Mammary epithelial cell (primary cell): ENCODE measurements at regions not wholly inside any gene's neighbourhood (a gene's known extent, or its start where the extent isn't known, plus 50 kb on each side); places are given as distances from the start of the nearest gene placed in this dataset.

ENCODE experiments used
- EZH2 ChIP-seq: IDR thresholded peaks from 2 replicates; pipeline ENCODE4 v1.6.1; 2012; ENCODE audit warnings: low read length, inconsistent platforms, borderline replicate concordance
- TF ChIP-seq, protein P1 (sequence below), 2 donors: IDR thresholded peaks in 1 of 2; conservative IDR thresholded peaks in 1 of 2; 2 replicates each; pipeline ENCODE4 v1.5.1; 2011 to 2012; ENCODE audit warnings: inconsistent platforms in 2 of 2, low read length in 2 of 2, mild to moderate bottlenecking in 2 of 2, control low read depth in 1 of 2, low read depth in 1 of 2; ENCODE audit not compliant: insufficient read depth in 1 of 2; ENCODE audit errors: extremely low read depth in 1 of 2

DNA sequence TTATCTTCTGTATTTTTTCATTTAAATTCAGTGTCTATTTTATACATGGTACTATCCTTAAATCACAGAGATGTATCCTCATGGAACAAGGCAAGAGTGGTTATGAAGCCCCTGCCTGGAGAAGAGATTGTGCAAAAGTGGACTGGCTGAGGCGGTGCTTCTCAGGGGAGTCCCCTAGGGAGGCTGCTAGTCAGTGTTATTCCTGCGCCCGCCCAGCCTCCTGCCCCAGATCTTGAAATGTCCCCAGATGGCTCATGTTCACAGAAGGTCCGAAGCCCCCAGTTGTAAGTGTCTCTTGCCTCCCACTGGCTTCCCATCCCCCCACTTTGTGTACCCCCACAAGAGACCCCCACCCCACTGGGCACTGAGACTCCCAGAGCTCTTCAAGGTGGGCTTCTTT is 366.9 kb downstream of the TNS3 start:
- TF ChIP-seq, protein P1, sequence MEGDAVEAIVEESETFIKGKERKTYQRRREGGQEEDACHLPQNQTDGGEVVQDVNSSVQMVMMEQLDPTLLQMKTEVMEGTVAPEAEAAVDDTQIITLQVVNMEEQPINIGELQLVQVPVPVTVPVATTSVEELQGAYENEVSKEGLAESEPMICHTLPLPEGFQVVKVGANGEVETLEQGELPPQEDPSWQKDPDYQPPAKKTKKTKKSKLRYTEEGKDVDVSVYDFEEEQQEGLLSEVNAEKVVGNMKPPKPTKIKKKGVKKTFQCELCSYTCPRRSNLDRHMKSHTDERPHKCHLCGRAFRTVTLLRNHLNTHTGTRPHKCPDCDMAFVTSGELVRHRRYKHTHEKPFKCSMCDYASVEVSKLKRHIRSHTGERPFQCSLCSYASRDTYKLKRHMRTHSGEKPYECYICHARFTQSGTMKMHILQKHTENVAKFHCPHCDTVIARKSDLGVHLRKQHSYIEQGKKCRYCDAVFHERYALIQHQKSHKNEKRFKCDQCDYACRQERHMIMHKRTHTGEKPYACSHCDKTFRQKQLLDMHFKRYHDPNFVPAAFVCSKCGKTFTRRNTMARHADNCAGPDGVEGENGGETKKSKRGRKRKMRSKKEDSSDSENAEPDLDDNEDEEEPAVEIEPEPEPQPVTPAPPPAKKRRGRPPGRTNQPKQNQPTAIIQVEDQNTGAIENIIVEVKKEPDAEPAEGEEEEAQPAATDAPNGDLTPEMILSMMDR (conservative IDR thresholded peaks at IDR 0.05 in 1 of 2, IDR thresholded peaks at IDR 0.05 in 1 of 2; ENCODE audit: extremely low read depth in 1 of 2, insufficient read depth in 1 of 2, low read depth in 1 of 2, low read length in 2 of 2): no peak
- TF ChIP-seq EZH2: no peak
